H9 (cell line): ENCODE measurements at regions not wholly inside any gene's neighbourhood (a gene's known extent, or its start where the extent isn't known, plus 50 kb on each side); places are given as distances from the start of the nearest gene placed in this dataset.

Source experiments
- DNase-seq: peaks from one replicate; pipeline ENCODE4 v3.0.0-alpha.2; 2017
- H2AFZ ChIP-seq: one replicate; pipeline ENCODE4 v1.6.1; 2013; ENCODE audit warnings: mild to moderate bottlenecking, low read length, control low read depth, moderate library complexity
- H2AK5ac ChIP-seq: 2 replicates; pipeline ENCODE4 v1.6.1; 2013; ENCODE audit warnings: low read length, control low read depth, mixed read lengths; ENCODE audit not compliant: insufficient read length
- H2BK120ac ChIP-seq: one replicate; pipeline ENCODE4 v1.6.1; 2013; ENCODE audit warnings: low read depth, mild to moderate bottlenecking, low read length, control low read depth, inconsistent platforms; ENCODE audit not compliant: poor library complexity, severe bottlenecking
- H2BK12ac ChIP-seq: 2 replicates; pipeline ENCODE4 v1.6.1; 2013; ENCODE audit warnings: low read length, control low read depth, mixed read lengths, low read depth; ENCODE audit not compliant: insufficient read length
- H2BK15ac ChIP-seq: 2 replicates; pipeline ENCODE4 v1.6.1; 2013; ENCODE audit warnings: low read depth, low read length, control low read depth
- H2BK20ac ChIP-seq: one replicate; pipeline ENCODE4 v1.6.1; 2013; ENCODE audit warnings: low read depth, mild to moderate bottlenecking, low read length, control low read depth, inconsistent platforms; ENCODE audit not compliant: poor library complexity, severe bottlenecking
- H2BK5ac ChIP-seq: 2 replicates; pipeline ENCODE4 v1.6.1; 2013; ENCODE audit warnings: low read length, control low read depth, mixed read lengths; ENCODE audit not compliant: insufficient read length
- H3K14ac ChIP-seq: 2 replicates; pipeline ENCODE4 v1.6.1; 2013; ENCODE audit warnings: low read length, control low read depth; ENCODE audit not compliant: insufficient read depth
- H3K18ac ChIP-seq: 2 replicates; pipeline ENCODE4 v1.6.1; 2013; ENCODE audit warnings: low read depth, mild to moderate bottlenecking, mixed read lengths, low read length, control low read depth; ENCODE audit not compliant: insufficient read length
- H3K23ac ChIP-seq: 2 replicates; pipeline ENCODE4 v1.6.1; 2013; ENCODE audit warnings: low read length, control low read depth, mixed read lengths, low read depth; ENCODE audit not compliant: insufficient read length
- H3K23me2 ChIP-seq: 2 replicates; pipeline ENCODE4 v1.6.1; 2013; ENCODE audit warnings: low read depth, mild to moderate bottlenecking, mixed read lengths, low read length, control low read depth; ENCODE audit not compliant: insufficient read length, poor library complexity, severe bottlenecking
- H3K27ac ChIP-seq: 2 replicates; pipeline ENCODE4 v1.5.1; 2013; ENCODE audit warnings: low read length, control low read depth, mixed read lengths, low read depth; ENCODE audit not compliant: insufficient read length
- H3K27me3 ChIP-seq: 2 replicates; pipeline ENCODE4 v1.6.1; 2013; ENCODE audit warnings: low read length, control low read depth, inconsistent platforms; ENCODE audit not compliant: insufficient read depth
- H3K4ac ChIP-seq: 2 replicates; pipeline ENCODE4 v1.6.1; 2013; ENCODE audit warnings: low read depth, mild to moderate bottlenecking, control low read depth, inconsistent platforms, low read length, moderate library complexity
- H3K4me1 ChIP-seq: 2 replicates; pipeline ENCODE4 v1.6.1; 2013; ENCODE audit warnings: low read length, control low read depth, inconsistent platforms; ENCODE audit not compliant: insufficient read depth
- H3K4me2 ChIP-seq: 2 replicates; pipeline ENCODE4 v1.6.1; 2013; ENCODE audit warnings: low read length, control low read depth, mixed read lengths; ENCODE audit not compliant: insufficient read length, insufficient read depth
- H3K56ac ChIP-seq: 2 replicates; pipeline ENCODE4 v1.6.1; 2013; ENCODE audit warnings: low read depth, mild to moderate bottlenecking, mixed read lengths, low read length, control low read depth; ENCODE audit not compliant: insufficient read length
- H3K79me1 ChIP-seq: 2 replicates; pipeline ENCODE4 v1.6.1; 2013; ENCODE audit warnings: low read depth, mild to moderate bottlenecking, moderate library complexity, low read length, control low read depth, inconsistent platforms; ENCODE audit not compliant: insufficient read depth, poor library complexity, severe bottlenecking
- H3K79me2 ChIP-seq: 2 replicates; pipeline ENCODE4 v1.6.1; 2013; ENCODE audit warnings: low read length, control low read depth, inconsistent platforms; ENCODE audit not compliant: insufficient read depth
- H3K9ac ChIP-seq: 2 replicates; pipeline ENCODE4 v1.6.1; 2013; ENCODE audit warnings: low read length, control low read depth, mixed read lengths; ENCODE audit not compliant: insufficient read length; ENCODE audit errors: extremely low read depth
- H3K9me3 ChIP-seq: one replicate; pipeline ENCODE4 v1.6.1; 2013; ENCODE audit warnings: low read depth, low read length, inconsistent platforms; ENCODE audit not compliant: control insufficient read depth
- H3T11ph ChIP-seq: one replicate; pipeline ENCODE4 v1.6.1; 2013; ENCODE audit warnings: mild to moderate bottlenecking, low read length, control low read depth, inconsistent platforms
- H4K20me1 ChIP-seq: one replicate; pipeline ENCODE4 v1.6.1; 2013; ENCODE audit not compliant: control insufficient read depth, insufficient read length, insufficient read depth
- H4K5ac ChIP-seq: 2 replicates; pipeline ENCODE4 v1.6.1; 2013; ENCODE audit warnings: low read depth, mild to moderate bottlenecking, mixed read lengths, low read length, control low read depth; ENCODE audit not compliant: insufficient read length
- H4K8ac ChIP-seq: replicated peaks from 2 replicates; pipeline ENCODE4 v1.6.1; 2013; ENCODE audit warnings: low read length, control low read depth, mixed read lengths, low read depth; ENCODE audit not compliant: insufficient read length
- H4K91ac ChIP-seq: 2 replicates; pipeline ENCODE4 v1.6.1; 2013; ENCODE audit warnings: low read depth, mild to moderate bottlenecking, moderate library complexity, mixed read lengths, low read length, control low read depth; ENCODE audit not compliant: insufficient read length
- H3K27ac Mint-ChIP-seq, 3 experiments: 2 replicates in 2 of 3; 3 replicates in 1 of 3; pipeline ENCODE4 v1.8.0; 2020 to 2021; ENCODE audit warnings: mixed read lengths in 3 of 3, mild to moderate bottlenecking in 1 of 3, moderate library complexity in 1 of 3
- H3K27me3 Mint-ChIP-seq: 2 replicates; pipeline ENCODE4 v1.8.0; 2021; ENCODE audit warnings: low read depth, mild to moderate bottlenecking, moderate library complexity, mixed read lengths
- H3K36me3 Mint-ChIP-seq, 3 experiments: 2 replicates in 2 of 3; 3 replicates in 1 of 3; pipeline ENCODE4 v1.8.0; 2020 to 2021; ENCODE audit warnings: low read depth in 3 of 3, mixed read lengths in 3 of 3; ENCODE audit not compliant: insufficient read depth in 1 of 3
- H3K4me1 Mint-ChIP-seq, 2 experiments: 2 replicates each; pipeline ENCODE4 v1.8.0; 2020; ENCODE audit warnings: mixed read lengths in 2 of 2
- H3K4me3 Mint-ChIP-seq, 2 experiments: 2 replicates in 1 of 2; 3 replicates in 1 of 2; pipeline ENCODE4 v1.8.0; 2020 to 2021; ENCODE audit warnings: mild to moderate bottlenecking in 2 of 2, mixed read lengths in 2 of 2, moderate library complexity in 1 of 2
- H3K9me3 Mint-ChIP-seq, 2 experiments: 2 replicates in 1 of 2; 3 replicates in 1 of 2; pipeline ENCODE4 v1.8.0; 2020; ENCODE audit warnings: mild to moderate bottlenecking in 2 of 2, mixed read lengths in 2 of 2, moderate library complexity in 1 of 2
- WGBS: extraction: QIAGEN DNeasy Blood & Tissue Kit; methylation state at CpG from one replicate; pipeline ENCODE4 v1.1.7; 2013; ENCODE audit warnings: missing lambda C conversion rate, low lambda C conversion rate, mixed read lengths; ENCODE audit not compliant: insufficient read length; ENCODE audit errors: extremely low coverage; 5-methylcytosine and 5-hydroxymethylcytosine counted together
- TF ChIP-seq, protein P1 (sequence below): fragments of 200-600 bp; sonication (generic); conservative IDR thresholded peaks from 3 replicates; pipeline ENCODE4 v1.8.0; 2021; ENCODE audit warnings: antibody characterized with exemption, mild to moderate bottlenecking

DNA sequence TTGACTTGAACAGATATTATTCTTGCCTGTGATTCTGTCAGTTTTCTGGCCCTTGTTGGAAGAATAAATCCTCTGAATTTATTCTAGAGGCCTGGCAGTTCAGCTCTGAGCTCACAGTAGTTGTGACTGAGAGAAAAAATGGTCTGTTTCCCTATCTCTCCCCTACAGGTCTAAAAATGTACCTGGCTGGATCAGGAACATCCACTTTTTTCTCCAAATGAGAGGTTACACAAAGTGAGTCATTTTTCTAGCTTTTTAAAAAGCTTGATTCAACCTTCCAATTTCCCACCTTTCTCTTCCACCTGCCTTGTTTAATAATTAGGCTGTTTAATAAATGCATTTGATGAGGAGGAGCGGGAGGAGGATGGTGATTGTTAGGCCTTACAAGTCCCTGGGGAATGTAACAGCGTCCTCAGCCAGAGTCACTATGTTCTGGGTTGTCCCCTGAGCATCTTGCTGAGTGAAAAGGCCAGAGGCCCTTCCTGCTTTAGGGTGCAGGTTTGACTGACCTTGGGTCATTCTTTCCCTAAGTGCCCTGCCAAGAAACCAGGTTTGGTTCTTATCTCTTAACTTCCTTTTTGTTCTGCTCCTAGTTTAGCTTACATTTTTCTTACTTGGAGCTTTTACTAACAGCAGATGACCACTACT is 91.7 kb upstream of the FUT8 start:
- H3K14ac ChIP-seq: no peak overlapping the region
- no peak overlapping the region for H2BK5ac ChIP-seq
- H3K9me3 Mint-ChIP-seq: peaks cover 0 to 7% of the 10 kb centered on the region in 2 experiments; a peak in 1 of 5 replicates
- H2AK5ac ChIP-seq: no peak overlapping the region
- TF ChIP-seq, protein P1, sequence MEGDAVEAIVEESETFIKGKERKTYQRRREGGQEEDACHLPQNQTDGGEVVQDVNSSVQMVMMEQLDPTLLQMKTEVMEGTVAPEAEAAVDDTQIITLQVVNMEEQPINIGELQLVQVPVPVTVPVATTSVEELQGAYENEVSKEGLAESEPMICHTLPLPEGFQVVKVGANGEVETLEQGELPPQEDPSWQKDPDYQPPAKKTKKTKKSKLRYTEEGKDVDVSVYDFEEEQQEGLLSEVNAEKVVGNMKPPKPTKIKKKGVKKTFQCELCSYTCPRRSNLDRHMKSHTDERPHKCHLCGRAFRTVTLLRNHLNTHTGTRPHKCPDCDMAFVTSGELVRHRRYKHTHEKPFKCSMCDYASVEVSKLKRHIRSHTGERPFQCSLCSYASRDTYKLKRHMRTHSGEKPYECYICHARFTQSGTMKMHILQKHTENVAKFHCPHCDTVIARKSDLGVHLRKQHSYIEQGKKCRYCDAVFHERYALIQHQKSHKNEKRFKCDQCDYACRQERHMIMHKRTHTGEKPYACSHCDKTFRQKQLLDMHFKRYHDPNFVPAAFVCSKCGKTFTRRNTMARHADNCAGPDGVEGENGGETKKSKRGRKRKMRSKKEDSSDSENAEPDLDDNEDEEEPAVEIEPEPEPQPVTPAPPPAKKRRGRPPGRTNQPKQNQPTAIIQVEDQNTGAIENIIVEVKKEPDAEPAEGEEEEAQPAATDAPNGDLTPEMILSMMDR: no peak
- no peaks in the 10 kb centered on the region for H3K4me1 ChIP-seq
- no peak overlapping the region for H3K23ac ChIP-seq
- H2BK15ac ChIP-seq: no peak overlapping the region
- no peak overlapping the region for H3K4me2 ChIP-seq
- no peaks in the 10 kb centered on the region; a peak in 1 of 7 replicates for H3K36me3 Mint-ChIP-seq
- H4K20me1 ChIP-seq: no peaks in the 10 kb centered on the region
- no peaks in the 10 kb centered on the region for H3K27me3 ChIP-seq
- no peak overlapping the region for H4K5ac ChIP-seq
- no peak overlapping the region for H2BK12ac ChIP-seq
- H3K27ac ChIP-seq: no peak overlapping the region
- no peak overlapping the region for H4K91ac ChIP-seq
- H3K79me1 ChIP-seq: no peaks in the 10 kb centered on the region
- H3K56ac ChIP-seq: no peak overlapping the region
- H3K9ac ChIP-seq: no peak overlapping the region
- no peak overlapping the region for H2BK120ac ChIP-seq
- no peak overlapping the region for H3K4ac ChIP-seq
- no CpG with 5 or more reads among the region's 2 CpGs for WGBS
- H4K8ac ChIP-seq: no peak overlapping the region
- no peak for DNase-seq
- H2AFZ ChIP-seq: no peak overlapping the region
- no peak overlapping the region for H3K18ac ChIP-seq
- no peak overlapping the region for H3T11ph ChIP-seq
- H2BK20ac ChIP-seq: no peak overlapping the region
- H3K4me1 Mint-ChIP-seq: peaks cover 4 to 5% of the 10 kb centered on the region in 2 experiments
- no peaks in the 10 kb centered on the region for H3K23me2 ChIP-seq
- no peaks in the 10 kb centered on the region for H3K9me3 ChIP-seq
- peaks cover 29% of the 10 kb centered on the region for H3K27me3 Mint-ChIP-seq
- no peak overlapping the region for H3K4me3 Mint-ChIP-seq
- no peaks in the 10 kb centered on the region for H3K79me2 ChIP-seq
- H3K27ac Mint-ChIP-seq: no peak overlapping the region
